SK-N-SH (cell line): ENCODE measurements at regions not wholly inside any gene's neighbourhood (a gene's known extent, or its start where the extent isn't known, plus 50 kb on each side); places are given as distances from the start of the nearest gene placed in this dataset.

Experiments
- CTCF ChIA-PET: fragments of 300-600, 350-600 bp; formaldehyde crosslinking; extraction: SDS; loops from one replicate; lab custom pipeline; 2021; lab: Yijun Ruan, JAX
- POLR2A ChIA-PET: fragments of 350-600 bp; sonication (Branson Sonifier 250); formaldehyde crosslinking; extraction: SDS; loops from one replicate; lab custom pipeline; 2020; ENCODE audit warnings: antibody characterized with exemption, inconsistent platforms; lab: Yijun Ruan, JAX
- DNase-seq: peaks from one replicate; pipeline ENCODE4 v3.0.0; 2012
- H2AFZ ChIP-seq: fragments of 200-600 bp; sonication (generic); 2 replicates; pipeline ENCODE4 v1.8.1; 2016; ENCODE audit warnings: antibody characterized with exemption, mild to moderate bottlenecking, low read depth
- H3F3A ChIP-seq: fragments of 200-600 bp; sonication (generic); replicated peaks from 2 replicates; pipeline ENCODE3; 2016; ENCODE audit warnings: antibody characterized with exemption, mild to moderate bottlenecking; ENCODE audit not compliant: insufficient read depth
- H3K27ac ChIP-seq, 2 experiments: fragments of 200-500 bp in 1 of 2; fragments of 200-600 bp in 1 of 2; sonication (Bioruptor generic) in 1 of 2; sonication (generic), shearing (Covaris generic) in 1 of 2; 2 replicates each; pipeline versions ENCODE4 v1.5.1 to v1.6.1; 2014 to 2016; ENCODE audit warnings: low read depth in 2 of 2, inconsistent platforms in 1 of 2, low read length in 1 of 2, mild to moderate bottlenecking in 1 of 2, mixed read lengths in 1 of 2
- H3K27me3 ChIP-seq: fragments of 200-600 bp; sonication (generic), shearing (Covaris generic); 2 replicates; pipeline ENCODE4 v1.6.1; 2016; ENCODE audit warnings: mixed run types; ENCODE audit not compliant: insufficient read depth
- H3K36me3 ChIP-seq, 2 experiments: fragments of 200-500 bp in 1 of 2; fragments of 200-600 bp in 1 of 2; sonication (Bioruptor generic) in 1 of 2; sonication (generic) in 1 of 2; replicated peaks in 1 of 2; 2 replicates each; pipeline versions ENCODE3 to v1.5.1; 2014 to 2016; ENCODE audit warnings: low read length in 1 of 2, mild to moderate bottlenecking in 1 of 2; ENCODE audit not compliant: insufficient read depth in 2 of 2, control insufficient read depth in 1 of 2
- H3K4me1 ChIP-seq, 2 experiments: fragments of 200-500 bp in 1 of 2; fragments of 200-600 bp in 1 of 2; sonication (Bioruptor generic) in 1 of 2; sonication (generic), shearing (Covaris generic) in 1 of 2; 2 replicates each; pipeline versions ENCODE4 v1.5.1 to v1.6.1; 2014 to 2016; ENCODE audit warnings: low read depth in 1 of 2, low read length in 1 of 2, mixed run types in 1 of 2; ENCODE audit not compliant: insufficient read depth in 2 of 2, control insufficient read depth in 1 of 2
- H3K4me2 ChIP-seq: fragments of 200-600 bp; sonication (generic), shearing (Covaris generic); 2 replicates; pipeline ENCODE4 v1.6.1; 2017; ENCODE audit warnings: mixed run types
- H3K4me3 ChIP-seq, 2 experiments: fragments of 200-500 bp in 1 of 2; fragments of 200-600 bp in 1 of 2; sonication (Bioruptor generic) in 1 of 2; sonication (generic), shearing (Covaris generic) in 1 of 2; 2 replicates each; pipeline versions ENCODE4 v1.5.1 to v1.8.1; 2014 to 2016; ENCODE audit warnings: low read depth in 2 of 2, inconsistent platforms in 1 of 2, low read length in 1 of 2, mild to moderate bottlenecking in 1 of 2, mixed read lengths in 1 of 2, moderate library complexity in 1 of 2
- H3K79me2 ChIP-seq: fragments of 200-600 bp; sonication (generic); 2 replicates; pipeline ENCODE4 v1.8.1; 2017; ENCODE audit warnings: mild to moderate bottlenecking; ENCODE audit not compliant: insufficient read depth
- H3K9ac ChIP-seq: fragments of 200-600 bp; sonication (generic); 2 replicates; pipeline ENCODE4 v1.6.1; 2017; ENCODE audit warnings: mixed run types
- H3K9me2 ChIP-seq: fragments of 200-600 bp; sonication (generic); 2 replicates; pipeline ENCODE4 v1.6.1; 2017; ENCODE audit warnings: mixed run types
- H3K9me3 ChIP-seq: fragments of 200-600 bp; sonication (generic); 2 replicates; pipeline ENCODE4 v1.6.1; 2017; ENCODE audit warnings: mixed run types, mild to moderate bottlenecking, moderate library complexity
- H4K20me1 ChIP-seq: fragments of 200-600 bp; sonication (generic); 2 replicates; pipeline ENCODE4 v1.6.1; 2017; ENCODE audit warnings: mild to moderate bottlenecking, mixed run types; ENCODE audit not compliant: insufficient read depth
- CHD2 ChIP-seq: fragments of 150-350 bp; IDR thresholded peaks from 2 replicates; pipeline ENCODE4 v1.6.1; 2018; ENCODE audit warnings: low read length; ENCODE audit not compliant: partially characterized antibody
- ELF1 ChIP-seq: IDR thresholded peaks from 2 replicates; pipeline ENCODE4 v1.4.0; 2012
- EP300 ChIP-seq, 2 experiments: IDR thresholded peaks; 2 replicates each; pipeline versions ENCODE4 v1.4.0 to v1.6.1; 2012; ENCODE audit warnings: borderline replicate concordance in 1 of 2, low read depth in 1 of 2, low read length in 1 of 2
- EZH2phosphoT487 ChIP-seq: fragments of 200-600 bp; sonication (generic); IDR thresholded peaks from 2 replicates; pipeline ENCODE4 v1.6.1; 2017; ENCODE audit warnings: low read depth, mixed run types, mild to moderate bottlenecking, antibody characterized with exemption, moderate library complexity, borderline replicate concordance
- FOSL2 ChIP-seq: IDR thresholded peaks from 2 replicates; pipeline ENCODE4 v1.4.0; 2012; ENCODE audit warnings: low read depth, mild to moderate bottlenecking, moderate library complexity, borderline replicate concordance
- FOXM1 ChIP-seq: IDR thresholded peaks from 2 replicates; pipeline ENCODE4 v1.4.0; 2012; ENCODE audit warnings: low read depth, mild to moderate bottlenecking
- GATA2 ChIP-seq: sonication (generic); formaldehyde crosslinking; IDR thresholded peaks from 2 replicates; pipeline ENCODE4 v1.5.0; 2020; ENCODE audit warnings: mild to moderate bottlenecking, missing genetic modification reagents
- MEF2A ChIP-seq: IDR thresholded peaks from 2 replicates; pipeline ENCODE4 v1.4.0; 2012; ENCODE audit warnings: low read depth, borderline replicate concordance
- MXI1 ChIP-seq: IDR thresholded peaks from 2 replicates; pipeline ENCODE4 v1.6.1; 2012; ENCODE audit warnings: mild to moderate bottlenecking, low read depth, low read length, improper control_type of control experiment
- NFIC ChIP-seq: IDR thresholded peaks from 2 replicates; pipeline ENCODE4 v1.4.0; 2012; ENCODE audit warnings: borderline replicate concordance
- NRF1 ChIP-seq: IDR thresholded peaks from 2 replicates; pipeline ENCODE4 v1.6.1; 2012; ENCODE audit warnings: low read depth, mild to moderate bottlenecking, low read length
- PBX3 ChIP-seq: IDR thresholded peaks from 2 replicates; pipeline ENCODE4; 2012
- RAD21 ChIP-seq: IDR thresholded peaks from 2 replicates; pipeline ENCODE4 v1.6.1; 2012; ENCODE audit warnings: mild to moderate bottlenecking, low read length
- RXRA ChIP-seq: IDR thresholded peaks from 2 replicates; pipeline ENCODE4 v1.4.0; 2012; ENCODE audit warnings: low read depth, mild to moderate bottlenecking, borderline replicate concordance
- YY1 ChIP-seq: IDR thresholded peaks from 2 replicates; pipeline ENCODE4 v1.4.0; 2012; ENCODE audit warnings: low read depth, mild to moderate bottlenecking
- WGBS: methylation state at CpG from one replicate; pipeline ENCODE4 v1.1.6; 2017; ENCODE audit warnings: low lambda C conversion rate; 5-methylcytosine and 5-hydroxymethylcytosine counted together
- TF ChIP-seq, protein P1 (sequence below): fragments of 150-350 bp; IDR thresholded peaks from 2 replicates; pipeline ENCODE4 v1.6.1; 2016; ENCODE audit warnings: mild to moderate bottlenecking, low read depth, low read length
- TF ChIP-seq, protein P2 (sequence below): IDR thresholded peaks from 2 replicates; pipeline ENCODE4 v1.4.0; 2012; ENCODE audit warnings: low read depth

DNA sequence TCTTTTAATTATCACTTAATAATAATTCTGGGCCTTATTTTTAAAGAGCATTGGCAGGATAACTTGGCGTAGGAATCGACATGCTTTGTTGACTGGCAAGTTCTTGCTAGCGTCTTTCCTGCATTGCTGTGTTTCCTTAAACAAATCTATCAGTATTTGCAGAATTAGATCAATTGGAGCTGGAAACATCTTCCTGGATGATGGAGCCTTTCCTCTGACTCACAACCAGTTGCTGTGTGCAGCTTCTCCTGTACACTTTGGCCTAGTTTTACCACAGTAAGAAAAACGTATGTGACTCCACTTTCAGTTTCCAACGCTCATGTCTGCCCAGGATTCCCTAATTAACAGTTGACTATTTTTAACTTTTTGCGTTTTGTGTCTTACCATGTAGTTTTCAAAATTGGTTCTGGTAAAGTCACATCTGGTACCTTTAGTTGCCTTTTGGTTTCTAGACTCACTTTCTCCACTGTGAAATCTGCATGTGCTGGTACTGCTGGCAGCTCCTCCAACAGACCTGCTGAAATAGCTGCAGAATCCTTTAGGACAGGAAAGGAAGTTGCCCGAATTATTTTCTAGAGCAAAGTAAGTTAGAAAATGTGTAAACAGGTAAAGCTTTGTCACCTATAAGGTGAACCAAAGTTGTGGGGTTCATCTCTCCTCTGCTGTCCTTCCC, 553.2 kb upstream of the FAT1 start:
- 22% methylated on average over 7 of the region's 7 CpGs for WGBS

DNA sequence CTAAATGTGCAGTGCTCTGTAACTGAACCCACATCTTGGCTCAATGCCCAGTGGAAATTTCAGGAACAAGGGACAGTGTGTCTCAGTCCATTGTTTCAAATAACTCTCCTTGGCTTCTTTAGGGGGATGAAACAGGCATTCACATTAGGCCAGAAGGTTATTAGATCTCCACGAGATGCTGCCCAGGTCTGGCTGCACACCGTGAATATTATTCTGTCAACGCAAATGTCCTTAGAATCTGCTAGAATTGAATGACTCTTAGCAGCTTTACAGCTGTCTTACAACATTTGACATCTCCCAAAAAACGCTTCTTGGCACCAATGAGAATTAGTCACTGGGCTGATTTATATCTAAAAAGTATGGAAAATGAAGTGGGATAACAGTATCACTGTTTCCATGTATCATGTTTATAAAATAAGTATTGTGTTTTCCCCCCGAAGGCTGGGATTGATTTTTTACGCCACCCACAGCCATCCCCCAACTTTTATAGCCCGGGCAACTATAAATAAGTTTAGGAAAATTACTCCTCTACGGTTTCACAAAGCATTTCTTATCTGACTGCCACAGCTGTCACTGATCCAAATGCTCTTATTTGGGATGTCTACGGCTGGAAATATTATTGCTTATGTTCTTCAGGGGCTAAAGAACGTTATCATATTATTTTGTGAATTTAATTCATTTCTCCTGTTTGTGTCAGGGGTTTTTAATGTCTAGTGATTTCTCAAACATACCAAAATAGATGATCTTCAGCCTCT, 559.7 kb upstream of the FAT1 start:
- H3K27me3 ChIP-seq = no peaks in the 10 kb centered on the region; the same call in 1 of the 2 replicates
- H2AFZ ChIP-seq = no peak overlapping the region
- ChIA-PET POLR2A (no interaction called here), CTCF (no interaction called here)
- no peaks in the 10 kb centered on the region for H3K79me2 ChIP-seq
- H3K9me2 ChIP-seq = no peaks in the 10 kb centered on the region
- no peak overlapping the region for H3K4me3 ChIP-seq
- no peaks in the 10 kb centered on the region for H3F3A ChIP-seq
- no peak overlapping the region for H3K9ac ChIP-seq
- no peaks in the 10 kb centered on the region for H3K36me3 ChIP-seq
- H3K4me2 ChIP-seq = peak overlapping the region; percentile 40; the same call in 1 of the 2 replicates
- H4K20me1 ChIP-seq = no peaks in the 10 kb centered on the region
- no peaks in the 10 kb centered on the region for H3K9me3 ChIP-seq
- TF ChIP-seq, protein P1, sequence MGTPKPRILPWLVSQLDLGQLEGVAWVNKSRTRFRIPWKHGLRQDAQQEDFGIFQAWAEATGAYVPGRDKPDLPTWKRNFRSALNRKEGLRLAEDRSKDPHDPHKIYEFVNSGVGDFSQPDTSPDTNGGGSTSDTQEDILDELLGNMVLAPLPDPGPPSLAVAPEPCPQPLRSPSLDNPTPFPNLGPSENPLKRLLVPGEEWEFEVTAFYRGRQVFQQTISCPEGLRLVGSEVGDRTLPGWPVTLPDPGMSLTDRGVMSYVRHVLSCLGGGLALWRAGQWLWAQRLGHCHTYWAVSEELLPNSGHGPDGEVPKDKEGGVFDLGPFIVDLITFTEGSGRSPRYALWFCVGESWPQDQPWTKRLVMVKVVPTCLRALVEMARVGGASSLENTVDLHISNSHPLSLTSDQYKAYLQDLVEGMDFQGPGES = no peak
- TF ChIP-seq FOSL2 = 0 out of 2 replicates have a peak, but pooled peaks have one; percentile 4
- TF ChIP-seq NFIC = 0 out of 2 replicates have a peak, but pooled peaks have one; percentile 7
- DNase-seq = no peak
- 10% methylated on average over 10 of the region's 10 CpGs for WGBS
- H3K4me1 ChIP-seq = peaks cover 0 to 3% of the 10 kb centered on the region in 2 experiments; a peak in 1 of 4 replicates
- peak overlapping the region in 1 of 2 experiments; percentile 34; a peak in 1 of 4 replicates for H3K27ac ChIP-seq

More for the DNA sequence above, 553.2 kb upstream of the FAT1 start:
- Histone ChIP-seq H3K27me3 (no peaks in the 10 kb centered on the region; the same call in 1 of the 2 replicates), H4K20me1 (no peaks in the 10 kb centered on the region), H3K4me3 (no peak overlapping the region), H3K36me3 (no peaks in the 10 kb centered on the region), H2AFZ (no peak overlapping the region), H3K4me2 (peak overlapping the region; percentile 5), H3K27ac (no peak overlapping the region), H3K9me3 (no peaks in the 10 kb centered on the region), H3K79me2 (no peaks in the 10 kb centered on the region), H3K9me2 (no peaks in the 10 kb centered on the region), H3K4me1 (no peaks in the 10 kb centered on the region), H3K9ac (no peak overlapping the region), H3F3A (no peaks in the 10 kb centered on the region)
- POLR2A ChIA-PET = no interaction called here
- DNase-seq = no peak
- TF ChIP-seq MEF2A = no peak
- TF ChIP-seq RXRA = no peak
- TF ChIP-seq, protein P2, sequence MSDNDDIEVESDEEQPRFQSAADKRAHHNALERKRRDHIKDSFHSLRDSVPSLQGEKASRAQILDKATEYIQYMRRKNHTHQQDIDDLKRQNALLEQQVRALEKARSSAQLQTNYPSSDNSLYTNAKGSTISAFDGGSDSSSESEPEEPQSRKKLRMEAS = no peak
- TF ChIP-seq EP300 (IDR thresholded peaks at IDR 0.05; ENCODE audit: borderline replicate concordance in 1 of 2, low read depth in 1 of 2, low read length in 1 of 2) = no peak
- TF ChIP-seq FOXM1 = no peak
- no peak for TF ChIP-seq GATA2 (CRISPR knock-in tag)
- no peak for TF ChIP-seq PBX3
- no peak for TF ChIP-seq YY1
- no peak for TF ChIP-seq EZH2phosphoT487
- no peak for TF ChIP-seq MXI1
- no peak for TF ChIP-seq RAD21
- no peak for TF ChIP-seq ELF1
- no peak for TF ChIP-seq NRF1
- TF ChIP-seq CHD2 = no peak
- CTCF ChIA-PET = no interaction called here
